ENCODE measurements at regions not wholly inside any gene's neighbourhood (a gene's known extent, or its start where the extent isn't known, plus 50 kb on each side); places are given as distances from the start of the nearest gene placed in this dataset.

DNA sequence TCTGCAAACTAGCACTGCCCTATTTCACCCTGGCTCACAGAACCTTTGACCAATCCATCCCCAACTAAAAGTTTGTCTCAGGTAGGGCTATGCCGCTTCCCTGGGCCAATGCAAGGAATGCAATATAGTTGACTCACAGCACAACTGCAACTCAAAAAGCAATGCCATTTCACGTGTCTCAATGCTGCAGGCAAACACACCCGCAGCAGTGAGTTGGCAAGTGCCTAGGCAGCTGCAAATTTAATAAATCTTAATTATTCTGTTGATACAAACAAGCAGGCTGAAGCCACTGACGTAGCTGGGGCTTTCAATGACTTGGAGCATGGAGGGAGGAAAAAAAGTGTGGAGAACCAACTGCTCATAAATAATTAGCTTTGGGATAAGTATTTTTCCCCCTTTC, 87.9 kb downstream of the SYNE3 start:
- Histone ChIP-seq H3K79me2 (ENCODE audit: low read length) (no peaks in the 10 kb centered on the region), H4K20me1 (ENCODE audit: insufficient read depth, low read depth, low read length) (no peaks in the 10 kb centered on the region), H3K4me1 (ENCODE audit: low read length) (no peaks in the 10 kb centered on the region), H3K4me3 (ENCODE audit: low read length) (no peak overlapping the region), H3K36me3 (ENCODE audit: insufficient read depth, low read length) (no peaks in the 10 kb centered on the region), H3K4me2 (ENCODE audit: low read depth, low read length, poor library complexity, severe bottlenecking) (no peak overlapping the region), H2AFZ (ENCODE audit: low read length) (no peak overlapping the region), H3K27ac (ENCODE audit: low read length) (no peak overlapping the region), H3K9me2 (replicated peaks; ENCODE audit: insufficient read depth, low read length) (no peaks in the 10 kb centered on the region), H3K27me3 (ENCODE audit: low read length) (no peaks in the 10 kb centered on the region), H3K9ac (ENCODE audit: low read length) (no peak overlapping the region), H3K9me3 (ENCODE audit: low read length) (no peaks in the 10 kb centered on the region)
- no peak for DNase-seq

DNA sequence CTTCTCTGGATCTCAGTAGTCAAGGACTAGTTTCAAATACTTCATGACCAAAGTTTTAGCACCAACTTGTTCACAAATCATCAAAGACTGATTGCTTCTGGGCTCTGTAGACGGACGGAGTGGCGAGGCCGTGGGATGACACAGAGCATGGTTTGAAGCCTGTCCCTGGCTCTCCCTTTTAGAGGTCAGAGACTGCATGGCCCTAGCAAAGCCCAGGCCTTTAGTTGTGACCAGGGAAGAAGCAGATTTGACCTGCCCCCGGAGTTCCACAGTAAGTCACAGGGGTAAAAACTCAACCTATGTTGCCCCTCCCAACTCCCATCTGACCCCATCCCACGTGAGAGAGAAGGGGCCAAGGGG, 90.4 kb downstream of the SYNE3 start:
- Histone ChIP-seq H3K9me3 (ENCODE audit: low read length) (no peaks in the 10 kb centered on the region), H3K9ac (ENCODE audit: low read length) (no peak overlapping the region), H3K9me2 (replicated peaks; ENCODE audit: insufficient read depth, low read length) (no peaks in the 10 kb centered on the region), H3K4me1 (ENCODE audit: low read length) (no peaks in the 10 kb centered on the region), H3K27me3 (ENCODE audit: low read length) (no peaks in the 10 kb centered on the region; the same call in 1 of the 2 replicates), H3K27ac (ENCODE audit: low read length) (no peak overlapping the region), H3K36me3 (ENCODE audit: insufficient read depth, low read length) (no peaks in the 10 kb centered on the region), H3K4me3 (ENCODE audit: low read length) (no peak overlapping the region), H4K20me1 (ENCODE audit: insufficient read depth, low read depth, low read length) (no peaks in the 10 kb centered on the region), H3K4me2 (ENCODE audit: low read depth, low read length, poor library complexity, severe bottlenecking) (no peak overlapping the region), H2AFZ (ENCODE audit: low read length) (no peak overlapping the region), H3K79me2 (ENCODE audit: low read length) (no peaks in the 10 kb centered on the region)
- DNase-seq, result no peak

DNA sequence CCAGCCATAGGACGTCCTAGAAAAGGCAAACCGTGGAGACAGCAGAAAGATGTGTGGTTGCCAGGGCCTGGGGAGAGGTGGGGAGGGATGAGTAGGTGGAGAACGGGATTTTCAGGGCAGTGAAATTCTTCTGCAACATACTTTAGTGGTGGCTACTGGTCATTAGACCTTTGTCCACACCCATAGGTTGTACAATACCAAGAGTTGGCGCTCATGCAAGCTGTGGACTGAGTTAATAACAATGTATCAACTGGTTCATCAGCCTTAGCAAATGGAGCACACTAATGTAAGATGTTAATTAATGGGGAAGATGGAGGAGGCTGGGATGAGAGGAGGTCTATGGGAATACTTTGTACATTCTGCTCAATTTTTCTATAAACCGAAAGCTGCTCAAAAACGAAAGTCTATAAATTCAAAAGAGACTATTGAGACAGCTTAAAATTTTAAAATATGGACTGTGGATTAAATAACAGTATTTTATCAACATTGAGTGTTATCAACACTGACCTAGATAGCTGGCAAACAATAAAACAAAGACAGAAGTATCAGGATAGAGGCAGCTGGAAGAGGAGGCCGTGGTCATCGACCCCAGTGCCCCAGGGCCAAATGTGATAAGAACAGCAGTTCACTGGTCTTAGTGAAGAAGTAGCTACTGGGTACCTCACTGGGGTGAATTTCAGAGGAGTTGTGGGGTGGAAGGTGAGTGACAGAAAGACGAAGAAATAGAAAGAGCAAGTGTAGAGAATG, 90.9 kb downstream of the SYNE3 start:
- Histone ChIP-seq H3K79me2 (ENCODE audit: low read length) (no peaks in the 10 kb centered on the region), H3K27me3 (ENCODE audit: low read length) (no peaks in the 10 kb centered on the region; the same call in 1 of the 2 replicates), H3K4me1 (ENCODE audit: low read length) (no peaks in the 10 kb centered on the region), H3K4me2 (ENCODE audit: low read depth, low read length, poor library complexity, severe bottlenecking) (no peak overlapping the region), H3K27ac (ENCODE audit: low read length) (no peak overlapping the region), H3K36me3 (ENCODE audit: insufficient read depth, low read length) (no peaks in the 10 kb centered on the region), H3K4me3 (ENCODE audit: low read length) (no peak overlapping the region), H3K9me2 (replicated peaks; ENCODE audit: insufficient read depth, low read length) (no peaks in the 10 kb centered on the region), H3K9ac (ENCODE audit: low read length) (no peak overlapping the region), H2AFZ (ENCODE audit: low read length) (no peak overlapping the region), H3K9me3 (ENCODE audit: low read length) (no peaks in the 10 kb centered on the region), H4K20me1 (ENCODE audit: insufficient read depth, low read depth, low read length) (no peaks in the 10 kb centered on the region)
- no peak for DNase-seq

DNA sequence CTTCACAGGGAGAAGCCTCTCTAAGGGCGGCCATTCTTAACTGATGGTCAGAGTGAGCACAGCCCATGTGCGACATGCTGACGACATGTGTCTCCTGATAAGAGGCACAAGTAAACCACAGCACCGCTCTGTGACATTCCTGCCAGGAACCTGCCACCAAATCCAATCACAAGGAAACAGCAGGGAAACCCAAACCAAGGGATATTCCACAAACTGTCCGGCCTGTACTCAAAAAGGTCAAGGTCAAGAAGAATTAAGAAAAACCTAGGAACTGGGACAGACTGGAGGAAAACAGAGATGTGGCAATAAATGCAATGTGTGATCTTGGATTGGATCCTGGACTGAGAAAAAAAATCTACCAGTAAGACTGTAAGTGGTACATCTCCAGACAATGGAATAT, 91.9 kb downstream of the SYNE3 start:
- no peak overlapping the region for H3K4me2 ChIP-seq (ENCODE audit: low read depth, low read length, poor library complexity, severe bottlenecking)
- H4K20me1 ChIP-seq (ENCODE audit: insufficient read depth, low read depth, low read length), result no peaks in the 10 kb centered on the region
- H3K9me2 ChIP-seq (replicated peaks; ENCODE audit: insufficient read depth, low read length), result no peaks in the 10 kb centered on the region
- no peak overlapping the region for H3K27ac ChIP-seq (ENCODE audit: low read length)
- H2AFZ ChIP-seq (ENCODE audit: low read length), result no peak overlapping the region
- H3K27me3 ChIP-seq (ENCODE audit: low read length), result no peaks in the 10 kb centered on the region; the same call in 1 of the 2 replicates
- no peaks in the 10 kb centered on the region for H3K79me2 ChIP-seq (ENCODE audit: low read length)
- H3K4me3 ChIP-seq (ENCODE audit: low read length), result no peak overlapping the region
- no peaks in the 10 kb centered on the region for H3K4me1 ChIP-seq (ENCODE audit: low read length)
- H3K36me3 ChIP-seq (ENCODE audit: insufficient read depth, low read length), result no peaks in the 10 kb centered on the region
- DNase-seq, result no peak
- no peaks in the 10 kb centered on the region for H3K9me3 ChIP-seq (ENCODE audit: low read length)
- H3K9ac ChIP-seq (ENCODE audit: low read length), result no peak overlapping the region

DNA sequence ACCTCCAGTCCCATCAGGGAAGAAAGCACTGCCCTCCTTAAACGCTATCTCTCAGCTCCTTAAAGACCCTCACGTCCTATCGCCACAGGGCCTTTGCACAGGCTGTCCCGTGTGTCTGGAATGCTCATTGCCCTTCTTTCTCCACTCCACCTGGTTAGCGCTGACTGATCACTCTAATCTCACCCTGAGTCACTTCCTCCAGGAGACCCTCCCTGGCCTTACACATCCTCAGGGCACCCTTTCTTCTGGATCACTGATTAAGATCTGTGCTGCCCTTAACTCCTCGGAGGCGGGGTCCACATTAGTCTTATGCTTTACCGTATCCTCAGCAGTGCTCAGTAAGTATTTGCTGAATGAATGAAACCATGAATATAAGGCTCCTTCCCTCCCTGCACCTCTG, 94.7 kb downstream of the SYNE3 start:
- Histone ChIP-seq H3K27ac (ENCODE audit: low read length) (no peak overlapping the region), H3K36me3 (ENCODE audit: insufficient read depth, low read length) (no peaks in the 10 kb centered on the region), H3K79me2 (ENCODE audit: low read length) (no peaks in the 10 kb centered on the region)

DNA sequence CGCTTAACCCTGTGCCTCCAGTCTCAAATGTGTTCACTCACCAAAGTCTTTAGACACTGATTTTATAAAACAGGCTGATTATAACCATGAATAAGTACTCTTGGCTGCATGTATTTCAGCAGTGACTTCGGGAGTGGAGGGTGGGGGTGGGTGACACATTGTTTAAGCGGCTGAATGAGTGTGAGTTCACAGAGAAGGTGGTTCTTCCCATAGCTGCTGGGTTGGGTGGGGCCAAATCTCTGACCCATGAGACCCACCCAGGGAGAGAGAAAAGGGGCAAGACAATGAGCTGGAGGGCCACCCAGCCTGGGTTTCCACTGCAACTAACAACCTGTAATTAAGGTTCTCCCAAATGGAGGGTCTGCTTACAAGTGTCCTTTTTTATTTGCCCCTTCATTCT, 96.4 kb downstream of the SYNE3 start:
- no peaks in the 10 kb centered on the region; the same call in 1 of the 2 replicates for H3K27me3 ChIP-seq (ENCODE audit: low read length)
- no peaks in the 10 kb centered on the region for H3K9me3 ChIP-seq (ENCODE audit: low read length)
- H3K36me3 ChIP-seq (ENCODE audit: insufficient read depth, low read length), result no peaks in the 10 kb centered on the region
- H3K79me2 ChIP-seq (ENCODE audit: low read length), result no peaks in the 10 kb centered on the region
- H3K4me3 ChIP-seq (ENCODE audit: low read length), result no peak overlapping the region
- H4K20me1 ChIP-seq (ENCODE audit: insufficient read depth, low read depth, low read length), result no peaks in the 10 kb centered on the region
- no peaks in the 10 kb centered on the region for H3K9me2 ChIP-seq (replicated peaks; ENCODE audit: insufficient read depth, low read length)
- H3K4me2 ChIP-seq (ENCODE audit: low read depth, low read length, poor library complexity, severe bottlenecking), result no peak overlapping the region
- no peak overlapping the region for H3K9ac ChIP-seq (ENCODE audit: low read length)
- no peak overlapping the region for H3K27ac ChIP-seq (ENCODE audit: low read length)
- no peak overlapping the region for H2AFZ ChIP-seq (ENCODE audit: low read length)
- H3K4me1 ChIP-seq (ENCODE audit: low read length), result no peaks in the 10 kb centered on the region
- no peak for DNase-seq

More for the DNA sequence above, 94.7 kb downstream of the SYNE3 start:
- Histone ChIP-seq H3K4me3 (ENCODE audit: low read length) (no peak overlapping the region), H3K4me2 (ENCODE audit: low read depth, low read length, poor library complexity, severe bottlenecking) (no peak overlapping the region), H3K9ac (ENCODE audit: low read length) (no peak overlapping the region), H3K9me2 (replicated peaks; ENCODE audit: insufficient read depth, low read length) (no peaks in the 10 kb centered on the region), H2AFZ (ENCODE audit: low read length) (no peak overlapping the region), H3K27me3 (ENCODE audit: low read length) (no peaks in the 10 kb centered on the region; the same call in 1 of the 2 replicates), H3K4me1 (ENCODE audit: low read length) (no peaks in the 10 kb centered on the region), H3K9me3 (ENCODE audit: low read length) (no peaks in the 10 kb centered on the region), H4K20me1 (ENCODE audit: insufficient read depth, low read depth, low read length) (no peaks in the 10 kb centered on the region)
- DNase-seq, result no peak

DNA sequence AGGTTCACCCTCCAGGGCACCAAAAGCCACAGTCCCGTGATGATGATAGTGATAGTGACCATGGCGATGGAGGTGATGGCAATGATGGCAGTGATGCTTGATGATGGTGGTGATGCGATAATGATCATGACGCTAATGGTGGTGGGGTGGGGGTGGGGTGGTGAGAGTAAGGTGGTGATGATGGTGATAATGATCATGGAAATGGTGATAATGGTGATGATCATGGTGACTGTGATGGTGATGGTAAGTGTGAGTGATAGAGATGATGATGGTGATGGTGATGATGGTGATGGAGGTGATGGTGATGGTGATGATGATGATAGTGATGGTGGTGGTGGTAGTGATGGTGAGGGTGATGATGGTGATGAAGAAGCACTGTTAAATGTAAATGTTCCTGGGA, 96.9 kb downstream of the SYNE3 start:
- Histone ChIP-seq H3K4me1 (ENCODE audit: low read length) (no peaks in the 10 kb centered on the region), H3K4me2 (ENCODE audit: low read depth, low read length, poor library complexity, severe bottlenecking) (no peak overlapping the region), H3K9me3 (ENCODE audit: low read length) (no peaks in the 10 kb centered on the region), H3K79me2 (ENCODE audit: low read length) (no peaks in the 10 kb centered on the region), H3K4me3 (ENCODE audit: low read length) (no peak overlapping the region), H3K9me2 (replicated peaks; ENCODE audit: insufficient read depth, low read length) (no peaks in the 10 kb centered on the region), H2AFZ (ENCODE audit: low read length) (no peak overlapping the region), H3K27me3 (ENCODE audit: low read length) (no peaks in the 10 kb centered on the region; the same call in 1 of the 2 replicates), H3K36me3 (ENCODE audit: insufficient read depth, low read length) (no peaks in the 10 kb centered on the region), H3K9ac (ENCODE audit: low read length) (no peak overlapping the region), H3K27ac (ENCODE audit: low read length) (no peak overlapping the region), H4K20me1 (ENCODE audit: insufficient read depth, low read depth, low read length) (no peaks in the 10 kb centered on the region)
- DNase-seq, result no peak

DNA sequence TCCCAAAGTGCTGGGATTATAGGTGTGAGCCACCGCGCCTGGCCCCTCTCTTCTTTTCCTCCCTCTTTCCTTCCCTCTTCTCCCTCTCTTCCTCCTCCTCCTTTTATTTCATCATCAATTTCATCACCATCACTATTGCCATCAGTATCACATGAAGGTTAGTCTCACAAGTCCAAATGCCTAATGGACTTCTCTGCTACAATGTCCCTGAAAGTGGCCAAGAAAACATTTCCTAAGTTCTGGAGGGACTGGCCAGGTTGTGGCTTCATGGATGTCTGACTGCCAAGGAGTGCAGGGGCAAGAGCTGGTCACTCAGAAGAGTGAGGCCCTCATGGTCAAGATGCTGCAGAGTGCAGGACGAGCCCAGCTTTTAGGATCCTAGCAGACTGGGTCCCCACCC, 97.6 kb downstream of the SYNE3 start:
- H3K36me3 ChIP-seq (ENCODE audit: insufficient read depth, low read length), result no peaks in the 10 kb centered on the region
- H2AFZ ChIP-seq (ENCODE audit: low read length), result no peak overlapping the region

More for the DNA sequence above, 97.6 kb downstream of the SYNE3 start:
- Histone ChIP-seq H3K9me2 (replicated peaks; ENCODE audit: insufficient read depth, low read length) (no peaks in the 10 kb centered on the region), H4K20me1 (ENCODE audit: insufficient read depth, low read depth, low read length) (no peaks in the 10 kb centered on the region), H3K27me3 (ENCODE audit: low read length) (no peaks in the 10 kb centered on the region; the same call in 1 of the 2 replicates), H3K9ac (ENCODE audit: low read length) (no peak overlapping the region), H3K4me1 (ENCODE audit: low read length) (peaks cover 2% of the 10 kb centered on the region; the same call in 1 of the 2 replicates), H3K4me3 (ENCODE audit: low read length) (no peak overlapping the region), H3K79me2 (ENCODE audit: low read length) (no peaks in the 10 kb centered on the region), H3K4me2 (ENCODE audit: low read depth, low read length, poor library complexity, severe bottlenecking) (no peak overlapping the region), H3K9me3 (ENCODE audit: low read length) (no peaks in the 10 kb centered on the region), H3K27ac (ENCODE audit: low read length) (no peak overlapping the region)
- DNase-seq, result no peak
